ENCODE measurements at regions not wholly inside any gene's neighbourhood (a gene's known extent, or its start where the extent isn't known, plus 50 kb on each side); places are given as distances from the start of the nearest gene placed in this dataset.

DNA sequence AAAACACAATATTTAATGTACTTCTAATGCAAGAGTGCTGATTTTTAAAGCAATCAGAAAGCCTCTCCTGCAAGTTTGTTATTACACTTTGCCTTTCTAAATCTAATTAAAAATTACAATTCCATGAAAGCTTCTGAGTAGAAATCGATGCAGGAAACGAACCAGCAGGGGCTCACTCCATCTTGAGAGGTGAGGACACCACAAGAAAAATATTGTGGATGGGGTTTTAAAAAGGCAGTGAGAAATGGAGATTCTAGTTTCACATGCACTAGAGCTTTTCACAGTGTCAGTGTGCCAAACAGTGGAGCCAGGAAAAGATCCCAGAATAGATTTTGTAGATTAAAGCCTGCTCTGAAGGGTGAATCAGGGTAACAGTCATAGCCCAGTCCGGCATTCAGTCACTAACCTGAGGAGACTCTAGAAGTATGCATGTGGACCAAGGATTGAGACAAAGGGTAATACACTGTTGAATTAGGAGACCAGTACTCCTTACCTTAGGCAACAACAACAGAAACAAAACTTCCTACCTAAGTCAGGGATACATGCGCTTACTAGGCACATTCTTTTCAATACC, 362.3 kb downstream of the NAF1 start:
- TF ChIP-seq ZNF274 (IDR thresholded peaks at IDR 0.05; ENCODE audit: low read depth, low read length) (no peak), SUZ12 (IDR thresholded peaks at IDR 0.05; ENCODE audit: extremely low read depth, insufficient read depth, insufficient read length) (no peak), YY1 (IDR thresholded peaks at IDR 0.05; ENCODE audit: insufficient read depth, insufficient read length) (no peak)

Measured in NT2/D1 (cell line).